Progenitor cell of endocrine pancreas (in vitro differentiated cells): ENCODE measurements at regions not wholly inside any gene's neighbourhood (a gene's known extent, or its start where the extent isn't known, plus 50 kb on each side); places are given as distances from the start of the nearest gene placed in this dataset.
A peak's percentile ranks its signal among the peaks of the same experiment; 100 is the strongest.

Source experiments
- DNase-seq: peaks from one replicate; pipeline ENCODE4 v3.0.0; 2021; ENCODE audit warnings: low spot score; ENCODE audit not compliant: unreplicated experiment
- H3K27ac Mint-ChIP-seq: 2 replicates; pipeline ENCODE4 v1.8.0; 2021; ENCODE audit warnings: mild to moderate bottlenecking, moderate library complexity, mixed read lengths
- H3K27me3 Mint-ChIP-seq: 2 replicates; pipeline ENCODE4 v1.8.0; 2021; ENCODE audit warnings: mixed read lengths
- H3K36me3 Mint-ChIP-seq: 2 replicates; pipeline ENCODE4 v1.8.0; 2022; ENCODE audit warnings: mixed read lengths; ENCODE audit not compliant: insufficient read depth
- H3K4me1 Mint-ChIP-seq: 2 replicates; pipeline ENCODE4 v1.8.0; 2021; ENCODE audit warnings: low read depth, mixed read lengths
- H3K4me3 Mint-ChIP-seq: 2 replicates; pipeline ENCODE4 v1.8.0; 2021; ENCODE audit warnings: low read depth, mild to moderate bottlenecking, moderate library complexity, mixed read lengths
- H3K9me3 Mint-ChIP-seq: 2 replicates; pipeline ENCODE4 v1.8.0; 2021; ENCODE audit warnings: low read depth, mixed read lengths
- TF ChIP-seq, protein P1 (sequence below): fragments of 200-600 bp; sonication (generic); IDR thresholded peaks from one replicate; pipeline ENCODE4 v1.5.0; 2021; ENCODE audit warnings: antibody characterized with exemption, mild to moderate bottlenecking; ENCODE audit not compliant: unreplicated experiment

- Mint-ChIP-seq H3K36me3 (no peaks in the 10 kb centered on the region), H3K4me1 (no peaks in the 10 kb centered on the region), H3K27ac (no peak overlapping the region), H3K27me3 (no peaks in the 10 kb centered on the region), H3K9me3 (no peaks in the 10 kb centered on the region), H3K4me3 (no peak overlapping the region)
- TF ChIP-seq, protein P1, sequence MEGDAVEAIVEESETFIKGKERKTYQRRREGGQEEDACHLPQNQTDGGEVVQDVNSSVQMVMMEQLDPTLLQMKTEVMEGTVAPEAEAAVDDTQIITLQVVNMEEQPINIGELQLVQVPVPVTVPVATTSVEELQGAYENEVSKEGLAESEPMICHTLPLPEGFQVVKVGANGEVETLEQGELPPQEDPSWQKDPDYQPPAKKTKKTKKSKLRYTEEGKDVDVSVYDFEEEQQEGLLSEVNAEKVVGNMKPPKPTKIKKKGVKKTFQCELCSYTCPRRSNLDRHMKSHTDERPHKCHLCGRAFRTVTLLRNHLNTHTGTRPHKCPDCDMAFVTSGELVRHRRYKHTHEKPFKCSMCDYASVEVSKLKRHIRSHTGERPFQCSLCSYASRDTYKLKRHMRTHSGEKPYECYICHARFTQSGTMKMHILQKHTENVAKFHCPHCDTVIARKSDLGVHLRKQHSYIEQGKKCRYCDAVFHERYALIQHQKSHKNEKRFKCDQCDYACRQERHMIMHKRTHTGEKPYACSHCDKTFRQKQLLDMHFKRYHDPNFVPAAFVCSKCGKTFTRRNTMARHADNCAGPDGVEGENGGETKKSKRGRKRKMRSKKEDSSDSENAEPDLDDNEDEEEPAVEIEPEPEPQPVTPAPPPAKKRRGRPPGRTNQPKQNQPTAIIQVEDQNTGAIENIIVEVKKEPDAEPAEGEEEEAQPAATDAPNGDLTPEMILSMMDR, result no peak
- no peak for DNase-seq
Measured at GRCh38 chr3:164604687-164605086, 473.6 kb downstream of the SI start.

GRCh38 chr3:164577667-164578210, 500.6 kb downstream of the SI start:
- no peaks in the 10 kb centered on the region for H3K27me3 Mint-ChIP-seq
- no peak overlapping the region for H3K4me3 Mint-ChIP-seq
- no peak overlapping the region for H3K27ac Mint-ChIP-seq
- no peaks in the 10 kb centered on the region for H3K4me1 Mint-ChIP-seq
- DNase-seq, result no peak
- TF ChIP-seq, protein P1, result no peak
- no peaks in the 10 kb centered on the region for H3K36me3 Mint-ChIP-seq
- H3K9me3 Mint-ChIP-seq, result no peaks in the 10 kb centered on the region

DNA sequence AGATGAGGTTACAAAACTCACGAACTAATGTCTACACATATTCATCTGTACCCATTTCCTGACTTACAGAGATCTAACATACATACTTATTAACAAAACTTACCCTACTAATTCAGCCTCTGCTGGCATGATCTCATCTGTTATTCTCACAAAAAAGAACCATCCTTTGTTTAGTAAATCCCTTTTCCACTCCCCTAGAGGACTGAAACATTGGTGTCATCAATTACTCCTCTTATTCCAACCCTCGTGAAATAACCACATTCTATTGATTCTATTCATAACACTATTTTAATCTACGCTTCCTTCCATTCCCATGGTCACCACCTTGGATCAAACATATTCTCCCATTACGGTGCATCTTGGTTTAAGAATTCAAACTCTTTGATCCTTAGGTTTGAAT, 505.9 kb downstream of the SI start:
- no peak for DNase-seq
- Mint-ChIP-seq H3K9me3 (no peaks in the 10 kb centered on the region), H3K4me3 (no peak overlapping the region), H3K36me3 (no peaks in the 10 kb centered on the region), H3K27ac (no peak overlapping the region), H3K4me1 (no peaks in the 10 kb centered on the region), H3K27me3 (no peaks in the 10 kb centered on the region)
- TF ChIP-seq, protein P1, result no peak

- Mint-ChIP-seq H3K4me3 (no peak overlapping the region), H3K4me1 (peaks cover 3% of the 10 kb centered on the region), H3K27me3 (no peaks in the 10 kb centered on the region), H3K9me3 (no peaks in the 10 kb centered on the region), H3K36me3 (no peaks in the 10 kb centered on the region), H3K27ac (no peak overlapping the region)
- TF ChIP-seq, protein P1, result peak; percentile 47
- no peak for DNase-seq
Measured at GRCh38 chr3:164550857-164551256, 527.4 kb downstream of the SI start.

GRCh38 chr3:164539215-164539614, 539.1 kb downstream of the SI start:
- H3K27ac Mint-ChIP-seq, result no peak overlapping the region
- no peaks in the 10 kb centered on the region for H3K4me1 Mint-ChIP-seq
- no peaks in the 10 kb centered on the region for H3K36me3 Mint-ChIP-seq
- TF ChIP-seq, protein P1, result no peak
- no peaks in the 10 kb centered on the region for H3K9me3 Mint-ChIP-seq
- no peak for DNase-seq
- no peaks in the 10 kb centered on the region for H3K27me3 Mint-ChIP-seq
- no peak overlapping the region for H3K4me3 Mint-ChIP-seq
